ENCODE measurements at regions not wholly inside any gene's neighbourhood (a gene's known extent, or its start where the extent isn't known, plus 50 kb on each side); places are given as distances from the start of the nearest gene placed in this dataset.
"Not testable (repeated sequence)": the region's sequence is repeated elsewhere in the genome, so short reads cannot be mapped to it uniquely, and the experiment has no call there.

DNA sequence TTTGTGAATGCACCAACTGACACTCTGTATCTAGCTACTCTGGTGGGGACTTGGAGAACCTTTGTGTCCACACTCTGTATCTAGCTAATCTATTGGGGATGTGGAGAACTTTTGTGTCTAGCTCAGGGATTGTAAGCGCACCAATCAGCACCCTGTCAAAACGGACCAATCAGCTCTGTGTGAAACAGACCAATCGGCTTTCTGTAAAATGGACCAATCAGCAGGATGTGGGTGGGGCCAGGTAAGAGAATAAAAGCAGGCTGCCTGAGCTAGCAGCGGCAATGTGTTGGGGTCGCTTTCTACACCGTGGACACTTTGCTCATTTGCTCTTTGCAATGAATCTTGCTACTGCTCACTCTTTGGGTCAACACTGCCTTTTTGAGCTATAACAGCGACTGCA lies 78.5 kb upstream of the KCNAB1 start:
- in situ Hi-C loops (cut with HindIII; ENCODE audit: low pct_unique_long_range_greater_than_20kb, low sequenced_read_pairs); DNase-seq (ENCODE audit: low read depth): not testable (repeated sequence)

- DNase-seq (ENCODE audit: low read depth); in situ Hi-C loops (cut with HindIII; ENCODE audit: low pct_unique_long_range_greater_than_20kb, low sequenced_read_pairs): not testable (repeated sequence)
Measured at GRCh38 chr3:156043832-156044633, 76.3 kb upstream of the KCNAB1 start.

- DNase-seq (ENCODE audit: low read depth) = no peak
- in situ Hi-C loops (cut with HindIII; ENCODE audit: low pct_unique_long_range_greater_than_20kb, low sequenced_read_pairs) = no loop called here
Measured at GRCh38 chr3:156044634-156044975, 75.8 kb upstream of the KCNAB1 start.

GRCh38 chr3:156048483-156048882 lies 71.9 kb upstream of the KCNAB1 start:
- DNase-seq (ENCODE audit: low read depth); in situ Hi-C loops (cut with HindIII; ENCODE audit: low pct_unique_long_range_greater_than_20kb, low sequenced_read_pairs): not testable (repeated sequence)

- DNase-seq (ENCODE audit: low read depth) = peak; percentile 12
- in situ Hi-C loops (cut with HindIII; ENCODE audit: low pct_unique_long_range_greater_than_20kb, low sequenced_read_pairs) = no loop called here
Measured at GRCh38 chr3:156050918-156051317, 69.5 kb upstream of the KCNAB1 start.

DNA sequence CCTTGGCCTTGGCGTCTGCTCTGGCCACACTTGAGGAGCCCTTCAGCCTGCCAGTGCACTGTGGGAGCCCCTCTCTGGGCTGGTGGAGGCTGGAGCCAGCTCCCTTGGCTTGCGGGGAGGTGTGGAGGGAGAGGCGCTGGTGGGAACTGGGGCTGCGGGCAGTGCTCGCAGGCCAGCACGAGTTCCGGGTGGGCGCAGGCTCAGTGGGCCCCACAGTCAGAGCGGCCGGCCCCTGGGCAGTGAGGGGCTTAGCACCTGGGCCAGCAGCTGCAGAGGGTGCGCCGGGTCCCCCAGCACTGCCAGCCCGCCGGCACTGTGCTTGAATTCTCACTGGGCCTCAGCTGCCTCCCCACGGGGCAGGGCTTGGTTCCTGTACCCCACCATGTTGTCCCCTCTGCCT lies 68.7 kb upstream of the KCNAB1 start:
- DNase-seq (ENCODE audit: low read depth) = no peak
- in situ Hi-C loops (cut with HindIII; ENCODE audit: low pct_unique_long_range_greater_than_20kb, low sequenced_read_pairs) = no loop called here

- no peak for DNase-seq (ENCODE audit: low read depth)
- in situ Hi-C loops (cut with HindIII; ENCODE audit: low pct_unique_long_range_greater_than_20kb, low sequenced_read_pairs) = no loop called here
Measured at GRCh38 chr3:156052115-156052514, 68.3 kb upstream of the KCNAB1 start.

DNA sequence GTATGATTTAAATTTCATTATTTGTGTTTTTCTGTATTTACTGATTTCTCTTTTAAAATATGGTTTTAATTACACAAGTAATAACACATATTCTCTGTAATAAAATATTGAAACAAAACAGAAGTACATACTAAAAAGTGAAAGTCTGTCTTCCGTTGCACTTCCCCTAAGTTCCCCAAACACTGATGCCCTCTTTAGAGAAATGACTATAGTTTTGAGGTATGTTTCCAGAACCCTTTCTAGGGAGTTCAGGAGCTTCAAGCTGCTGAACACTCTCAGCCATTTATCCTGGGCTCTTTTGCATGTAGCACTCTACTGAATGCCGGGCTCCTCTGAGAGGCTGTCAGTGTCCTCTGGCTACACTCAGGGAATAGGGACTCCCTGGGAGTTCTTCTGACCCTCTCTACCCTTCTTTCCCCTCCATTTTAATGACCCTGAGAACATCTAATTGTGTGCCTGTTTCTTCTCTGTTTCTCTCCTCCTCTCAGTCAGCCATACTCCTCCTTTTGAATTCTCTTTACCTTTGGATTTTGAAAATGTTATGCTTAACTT lies 60.4 kb upstream of the KCNAB1 start:
- DNase-seq (ENCODE audit: low read depth) = no peak
- in situ Hi-C loops (cut with HindIII; ENCODE audit: low pct_unique_long_range_greater_than_20kb, low sequenced_read_pairs) = no loop called here

DNA sequence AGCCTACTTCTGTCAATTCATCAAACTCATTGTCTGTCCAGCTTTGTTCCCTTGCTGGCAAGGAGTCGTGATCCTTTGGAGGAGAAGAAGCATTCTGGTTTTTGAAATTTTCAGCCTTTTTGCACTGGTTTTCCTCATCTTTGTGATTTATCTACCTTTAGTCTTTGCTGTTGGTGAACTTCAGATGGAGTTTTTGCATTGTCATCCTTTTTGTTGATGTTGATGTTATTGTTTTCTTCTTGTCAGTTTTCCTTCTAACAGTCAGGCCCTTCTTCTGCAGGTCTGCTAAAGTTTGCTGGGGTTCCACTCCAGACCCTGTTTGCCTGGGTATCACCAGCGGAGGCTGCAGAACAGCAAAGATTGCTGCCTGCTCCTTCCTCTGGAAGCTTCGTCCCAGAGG lies 52.2 kb upstream of the KCNAB1 start:
- in situ Hi-C loops (cut with HindIII; ENCODE audit: low pct_unique_long_range_greater_than_20kb, low sequenced_read_pairs); DNase-seq (ENCODE audit: low read depth): not testable (repeated sequence)

- in situ Hi-C loops (cut with HindIII; ENCODE audit: low pct_unique_long_range_greater_than_20kb, low sequenced_read_pairs) = no loop called here
- DNase-seq (ENCODE audit: low read depth) = no peak
Measured at GRCh38 chr3:156070028-156070427, 50.4 kb upstream of the KCNAB1 start.
